Testis (tissue), 2 donors: ENCODE measurements at regions not wholly inside any gene's neighbourhood (a gene's known extent, or its start where the extent isn't known, plus 50 kb on each side); places are given as distances from the start of the nearest gene placed in this dataset.

Source experiments
- POLR2A ChIP-seq: fragments of 450-650 bp; IDR thresholded peaks from one replicate; pipeline ENCODE4 v1.6.1; 2017; ENCODE audit warnings: antibody characterized with exemption, mild to moderate bottlenecking, moderate library complexity
- TF ChIP-seq, protein P1 (sequence below), 3 experiments: fragments of 450-650 bp in 2 of 3; fragments of 200-600 bp in 1 of 3; sonication (generic) in 1 of 3; IDR thresholded peaks; one replicate each; pipeline ENCODE4 v1.5.1; 2016 to 2019; ENCODE audit warnings: antibody characterized with exemption in 3 of 3, mild to moderate bottlenecking in 2 of 3, moderate library complexity in 1 of 3

- no peak for TF ChIP-seq POLR2A
- TF ChIP-seq, protein P1, sequence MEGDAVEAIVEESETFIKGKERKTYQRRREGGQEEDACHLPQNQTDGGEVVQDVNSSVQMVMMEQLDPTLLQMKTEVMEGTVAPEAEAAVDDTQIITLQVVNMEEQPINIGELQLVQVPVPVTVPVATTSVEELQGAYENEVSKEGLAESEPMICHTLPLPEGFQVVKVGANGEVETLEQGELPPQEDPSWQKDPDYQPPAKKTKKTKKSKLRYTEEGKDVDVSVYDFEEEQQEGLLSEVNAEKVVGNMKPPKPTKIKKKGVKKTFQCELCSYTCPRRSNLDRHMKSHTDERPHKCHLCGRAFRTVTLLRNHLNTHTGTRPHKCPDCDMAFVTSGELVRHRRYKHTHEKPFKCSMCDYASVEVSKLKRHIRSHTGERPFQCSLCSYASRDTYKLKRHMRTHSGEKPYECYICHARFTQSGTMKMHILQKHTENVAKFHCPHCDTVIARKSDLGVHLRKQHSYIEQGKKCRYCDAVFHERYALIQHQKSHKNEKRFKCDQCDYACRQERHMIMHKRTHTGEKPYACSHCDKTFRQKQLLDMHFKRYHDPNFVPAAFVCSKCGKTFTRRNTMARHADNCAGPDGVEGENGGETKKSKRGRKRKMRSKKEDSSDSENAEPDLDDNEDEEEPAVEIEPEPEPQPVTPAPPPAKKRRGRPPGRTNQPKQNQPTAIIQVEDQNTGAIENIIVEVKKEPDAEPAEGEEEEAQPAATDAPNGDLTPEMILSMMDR (IDR thresholded peaks at IDR 0.05) = no peak
These were observed 140.3 kb upstream of the CDH18 start for GRCh38 chr5:20128343-20128742.
